HG02938 (cell line): ENCODE measurements at regions not wholly inside any gene's neighbourhood (a gene's known extent, or its start where the extent isn't known, plus 50 kb on each side); places are given as distances from the start of the nearest gene placed in this dataset.

ENCODE experiments used
- ATAC-seq: cut with Tn5 transposase; IDR thresholded peaks from one replicate; pipeline ENCODE4 v1.9.1; 2021; ENCODE audit warnings: mild to moderate bottlenecking, moderate library complexity; ENCODE audit not compliant: unreplicated experiment

- no peak for ATAC-seq
Measured at GRCh38 chr12:74980510-74980909, 229.1 kb downstream of the KCNC2 start.

GRCh38 chr12:74981541-74981940 is 228.1 kb downstream of the KCNC2 start:
- ATAC-seq: no peak

- no peak for ATAC-seq
Measured at GRCh38 chr12:74983917-74984316, 225.7 kb downstream of the KCNC2 start.

- ATAC-seq: no peak
Measured at GRCh38 chr12:74984631-74985030, 225.0 kb downstream of the KCNC2 start.

- ATAC-seq: no peak
Measured at GRCh38 chr12:74985293-74985985, 224.2 kb downstream of the KCNC2 start.

GRCh38 chr12:74985986-74986319 is 223.7 kb downstream of the KCNC2 start:
- no peak for ATAC-seq

GRCh38 chr12:74988156-74988555 is 221.5 kb downstream of the KCNC2 start:
- ATAC-seq: no peak
